ENCODE measurements at regions not wholly inside any gene's neighbourhood (a gene's known extent, or its start where the extent isn't known, plus 50 kb on each side); places are given as distances from the start of the nearest gene placed in this dataset.

DNA sequence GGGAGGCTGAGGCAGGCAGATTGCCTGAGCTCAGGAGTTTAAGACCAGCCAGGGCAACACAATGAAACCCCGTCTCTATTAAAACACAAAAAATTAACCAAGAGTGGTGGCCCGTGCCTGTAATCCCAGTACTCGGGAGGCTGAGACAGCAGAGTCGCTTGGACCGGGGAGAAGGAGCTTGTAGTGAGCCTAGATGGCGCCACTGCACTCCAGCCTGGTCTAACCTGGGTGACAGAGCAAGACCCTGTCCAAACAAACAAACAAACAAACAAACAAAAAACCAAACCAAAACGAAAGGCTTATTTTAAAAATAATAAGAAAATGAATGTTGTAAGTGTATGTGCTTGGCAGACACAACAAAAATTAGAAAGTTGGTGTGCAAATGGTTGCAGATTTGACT, 536.3 kb upstream of the PTPRD start:
- DNase-seq = no peak
- no peaks in the 10 kb centered on the region for H3K4me1 ChIP-seq
- H3K9me3 ChIP-seq = no peaks in the 10 kb centered on the region
- ATAC-seq = no peak
- no peak overlapping the region for H3K4me3 ChIP-seq
- in situ Hi-C loops (cut with MboI; ENCODE audit: low sequenced_read_pairs in 4 of 4) = no loop called here
- intact Hi-C loops (cut with DNase I; ENCODE audit: low total_unique reads) = no loop called here
- TF ChIP-seq, protein P1, sequence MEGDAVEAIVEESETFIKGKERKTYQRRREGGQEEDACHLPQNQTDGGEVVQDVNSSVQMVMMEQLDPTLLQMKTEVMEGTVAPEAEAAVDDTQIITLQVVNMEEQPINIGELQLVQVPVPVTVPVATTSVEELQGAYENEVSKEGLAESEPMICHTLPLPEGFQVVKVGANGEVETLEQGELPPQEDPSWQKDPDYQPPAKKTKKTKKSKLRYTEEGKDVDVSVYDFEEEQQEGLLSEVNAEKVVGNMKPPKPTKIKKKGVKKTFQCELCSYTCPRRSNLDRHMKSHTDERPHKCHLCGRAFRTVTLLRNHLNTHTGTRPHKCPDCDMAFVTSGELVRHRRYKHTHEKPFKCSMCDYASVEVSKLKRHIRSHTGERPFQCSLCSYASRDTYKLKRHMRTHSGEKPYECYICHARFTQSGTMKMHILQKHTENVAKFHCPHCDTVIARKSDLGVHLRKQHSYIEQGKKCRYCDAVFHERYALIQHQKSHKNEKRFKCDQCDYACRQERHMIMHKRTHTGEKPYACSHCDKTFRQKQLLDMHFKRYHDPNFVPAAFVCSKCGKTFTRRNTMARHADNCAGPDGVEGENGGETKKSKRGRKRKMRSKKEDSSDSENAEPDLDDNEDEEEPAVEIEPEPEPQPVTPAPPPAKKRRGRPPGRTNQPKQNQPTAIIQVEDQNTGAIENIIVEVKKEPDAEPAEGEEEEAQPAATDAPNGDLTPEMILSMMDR (IDR thresholded peaks at IDR 0.05 in 4 of 5, conservative IDR thresholded peaks at IDR 0.05 in 1 of 5) = no peak
- no peak for TF ChIP-seq POLR2A (IDR thresholded peaks at IDR 0.05)
- no peaks in the 10 kb centered on the region for H3K27me3 ChIP-seq
- no peaks in the 10 kb centered on the region for H3K36me3 ChIP-seq
- no peak overlapping the region for H3K27ac ChIP-seq

DNA sequence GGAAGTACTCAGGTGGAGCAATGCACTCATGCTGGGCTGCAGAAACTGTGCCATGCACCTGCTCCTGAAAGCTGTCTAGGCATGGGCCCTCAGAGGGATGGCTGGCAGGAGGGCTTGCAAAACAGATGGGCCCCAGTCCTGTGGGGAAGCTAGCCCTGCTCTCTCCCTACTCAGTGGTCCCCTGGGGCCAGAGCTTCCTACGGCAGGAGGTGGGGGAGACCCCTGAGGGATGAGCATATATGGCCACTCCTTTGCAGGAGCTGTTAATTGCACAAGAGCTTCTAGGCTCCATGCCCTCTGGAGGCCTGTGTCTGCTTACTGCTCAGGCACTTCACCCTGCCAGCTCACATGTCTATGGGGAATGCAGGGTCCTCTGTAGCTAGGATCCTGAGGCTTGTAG, 545.3 kb upstream of the PTPRD start:
- H3K9me3 ChIP-seq = no peaks in the 10 kb centered on the region
- H3K36me3 ChIP-seq = no peaks in the 10 kb centered on the region
- H3K27me3 ChIP-seq = no peaks in the 10 kb centered on the region
- DNase-seq = no peak
- ATAC-seq = no peak
- intact Hi-C loops (cut with DNase I; ENCODE audit: low total_unique reads) = no loop called here
- H3K4me1 ChIP-seq = no peaks in the 10 kb centered on the region
- no peak overlapping the region for H3K4me3 ChIP-seq
- H3K27ac ChIP-seq = no peak overlapping the region
- in situ Hi-C loops (cut with MboI; ENCODE audit: low sequenced_read_pairs in 4 of 4) = no loop called here
- TF ChIP-seq, protein P1 (IDR thresholded peaks at IDR 0.05 in 4 of 5, conservative IDR thresholded peaks at IDR 0.05 in 1 of 5) = no peak
- no peak for TF ChIP-seq POLR2A (IDR thresholded peaks at IDR 0.05)

DNA sequence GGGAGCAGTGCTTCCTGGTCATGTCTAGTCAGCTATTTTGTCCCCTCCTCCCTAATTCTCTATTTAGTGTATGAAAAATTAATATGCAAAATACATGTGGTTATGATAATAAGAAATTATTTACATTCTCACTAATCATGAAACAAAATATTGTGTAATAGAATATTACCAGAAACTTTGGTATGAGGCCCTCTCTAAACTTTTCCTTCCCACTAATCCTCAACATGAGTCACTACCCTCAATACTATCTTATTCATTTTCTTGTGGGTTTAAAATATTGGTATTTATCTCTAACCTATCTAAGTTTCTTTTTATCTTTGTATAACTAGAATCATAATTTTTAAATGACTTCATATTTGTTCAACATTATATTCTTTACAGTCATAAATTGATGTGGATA, 545.9 kb upstream of the PTPRD start:
- Histone ChIP-seq H3K9me3 (no peaks in the 10 kb centered on the region), H3K4me3 (no peak overlapping the region), H3K27me3 (no peaks in the 10 kb centered on the region), H3K36me3 (no peaks in the 10 kb centered on the region), H3K4me1 (no peaks in the 10 kb centered on the region), H3K27ac (no peak overlapping the region)
- intact Hi-C loops (cut with DNase I; ENCODE audit: low total_unique reads) (no loop called here), in situ Hi-C loops (cut with MboI; ENCODE audit: low sequenced_read_pairs in 4 of 4) (no loop called here)
- ATAC-seq (no peak), DNase-seq (no peak)
- no peak for TF ChIP-seq POLR2A (IDR thresholded peaks at IDR 0.05)
- TF ChIP-seq, protein P1 (IDR thresholded peaks at IDR 0.05 in 4 of 5, conservative IDR thresholded peaks at IDR 0.05 in 1 of 5) = no peak

DNA sequence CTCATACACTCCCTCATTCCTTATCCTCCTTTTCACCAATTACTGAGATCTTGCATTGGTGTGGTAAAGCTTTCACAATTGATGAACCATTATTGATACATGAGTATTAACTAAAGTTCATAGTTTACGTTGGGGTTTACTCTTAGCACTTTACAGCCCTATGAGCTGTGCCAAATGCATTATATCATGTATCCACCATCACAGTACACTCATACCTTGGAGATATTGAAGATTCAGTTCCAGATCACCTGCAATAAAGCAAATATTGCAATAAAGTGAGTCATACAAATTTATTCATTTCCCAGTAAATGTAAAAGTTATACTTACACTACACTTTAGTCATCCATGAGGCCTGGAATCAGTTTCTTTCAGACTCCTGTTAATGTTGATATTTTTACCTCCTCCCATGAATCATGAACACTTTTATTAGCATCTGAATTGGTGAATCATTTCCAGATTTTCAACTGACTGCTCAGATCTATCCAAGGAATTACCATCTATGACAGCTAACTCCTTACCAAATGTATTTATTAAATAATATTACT, 546.6 kb upstream of the PTPRD start:
- Histone ChIP-seq H3K4me3 (no peak overlapping the region), H3K27ac (no peak overlapping the region), H3K4me1 (no peaks in the 10 kb centered on the region), H3K27me3 (no peaks in the 10 kb centered on the region), H3K9me3 (no peaks in the 10 kb centered on the region), H3K36me3 (no peaks in the 10 kb centered on the region)
- DNase-seq = no peak
- TF ChIP-seq, protein P1 (IDR thresholded peaks at IDR 0.05 in 4 of 5, conservative IDR thresholded peaks at IDR 0.05 in 1 of 5) = no peak
- TF ChIP-seq POLR2A (IDR thresholded peaks at IDR 0.05) = no peak
- intact Hi-C loops (cut with DNase I; ENCODE audit: low total_unique reads) (no loop called here), in situ Hi-C loops (cut with MboI; ENCODE audit: low sequenced_read_pairs in 4 of 4) (no loop called here)
- no peak for ATAC-seq

DNA sequence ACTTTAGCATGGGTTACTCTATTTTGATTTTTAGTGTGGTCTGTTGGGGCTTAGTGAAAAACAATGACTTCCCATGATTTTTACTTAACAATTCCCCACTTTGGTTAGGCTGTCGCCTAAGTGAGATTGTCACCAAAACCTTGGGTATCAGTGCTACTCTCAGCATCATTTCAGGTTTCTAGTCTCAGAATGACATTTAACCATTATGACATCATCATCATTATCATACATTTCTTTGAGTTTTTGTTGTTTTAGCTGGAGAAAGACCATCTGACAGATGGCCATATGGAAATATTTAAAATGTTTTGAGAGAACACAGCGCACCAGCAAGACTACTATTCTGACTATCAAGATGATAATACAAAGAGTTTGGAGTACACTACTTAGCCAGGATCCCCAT, 551.0 kb upstream of the PTPRD start:
- intact Hi-C loops (cut with DNase I; ENCODE audit: low total_unique reads) (no loop called here), in situ Hi-C loops (cut with MboI; ENCODE audit: low sequenced_read_pairs in 4 of 4) (no loop called here)
- H3K36me3 ChIP-seq = no peaks in the 10 kb centered on the region
- no peak overlapping the region for H3K4me3 ChIP-seq
- no peaks in the 10 kb centered on the region for H3K9me3 ChIP-seq
- H3K4me1 ChIP-seq = no peaks in the 10 kb centered on the region
- no peak for ATAC-seq
- H3K27ac ChIP-seq = no peak overlapping the region
- no peak for DNase-seq
- H3K27me3 ChIP-seq = no peaks in the 10 kb centered on the region
- TF ChIP-seq POLR2A (IDR thresholded peaks at IDR 0.05) = no peak
- TF ChIP-seq, protein P1 (IDR thresholded peaks at IDR 0.05 in 4 of 5, conservative IDR thresholded peaks at IDR 0.05 in 1 of 5) = no peak
